HEK293T (cell line): ENCODE measurements at regions not wholly inside any gene's neighbourhood (a gene's known extent, or its start where the extent isn't known, plus 50 kb on each side); places are given as distances from the start of the nearest gene placed in this dataset.
"Not testable (repeated sequence)": the region's sequence is repeated elsewhere in the genome, so short reads cannot be mapped to it uniquely, and the experiment has no call there.

Experiments used
- CTCF ChIA-PET: fragments of 350-600 bp; formaldehyde crosslinking; extraction: SDS; loops from one replicate; lab custom pipeline; 2021; ENCODE audit warnings: antibody characterized with exemption, inconsistent platforms; lab: Yijun Ruan, JAX
- POLR2A ChIA-PET: fragments of 350-600 bp; formaldehyde crosslinking; extraction: SDS; loops from one replicate; lab custom pipeline; 2020; ENCODE audit warnings: antibody characterized with exemption, inconsistent platforms; lab: Yijun Ruan, JAX
- DNase-seq: peaks from one replicate; pipeline ENCODE4 v3.0.0; 2012; ENCODE audit warnings: mixed read lengths; ENCODE audit errors: extremely low spot score
- ARNT ChIP-seq: fragments of 450-650 bp; IDR thresholded peaks from 2 replicates; pipeline ENCODE4 v1.6.1; 2017; ENCODE audit warnings: mild to moderate bottlenecking
- BHLHE40 ChIP-seq: fragments of 450-650 bp; IDR thresholded peaks from 2 replicates; pipeline ENCODE4 v1.6.1; 2016; ENCODE audit warnings: mild to moderate bottlenecking, moderate library complexity, borderline replicate concordance
- CTBP1 ChIP-seq: fragments of 450-650 bp; IDR thresholded peaks from 2 replicates; pipeline ENCODE4 v1.6.1; 2016; ENCODE audit warnings: borderline replicate concordance
- ELF4 ChIP-seq: fragments of 450-650 bp; IDR thresholded peaks from 2 replicates; pipeline ENCODE4 v1.6.1; 2017; ENCODE audit warnings: antibody characterized with exemption
- FOXA1 ChIP-seq: fragments of 450-650 bp; IDR thresholded peaks from 2 replicates; pipeline ENCODE4 v1.6.1; 2016; ENCODE audit warnings: mild to moderate bottlenecking
- FOXK2 ChIP-seq: fragments of 450-650 bp; IDR thresholded peaks from 2 replicates; pipeline ENCODE4 v1.6.1; 2016; ENCODE audit warnings: mild to moderate bottlenecking
- FOXM1 ChIP-seq: fragments of 450-650 bp; IDR thresholded peaks from 2 replicates; pipeline ENCODE4 v1.6.1; 2017; ENCODE audit warnings: mild to moderate bottlenecking, borderline replicate concordance
- HDGF ChIP-seq: fragments of 450-650 bp; IDR thresholded peaks from 2 replicates; pipeline ENCODE4 v1.6.1; 2017; ENCODE audit warnings: antibody characterized with exemption, borderline replicate concordance
- L3MBTL2 ChIP-seq: fragments of 450-650 bp; conservative IDR thresholded peaks from 2 replicates; pipeline ENCODE4 v1.6.1; 2016; ENCODE audit warnings: mild to moderate bottlenecking
- LEF1 ChIP-seq: fragments of 450-650 bp; IDR thresholded peaks from 2 replicates; pipeline ENCODE4 v1.6.1; 2017; ENCODE audit warnings: mild to moderate bottlenecking, borderline replicate concordance
- NFRKB ChIP-seq: fragments of 450-650 bp; IDR thresholded peaks from 2 replicates; pipeline ENCODE4 v1.6.1; 2016; ENCODE audit warnings: mild to moderate bottlenecking, moderate library complexity
- PKNOX1 ChIP-seq: fragments of 450-650 bp; IDR thresholded peaks from 2 replicates; pipeline ENCODE4 v1.6.1; 2016
- SP1 ChIP-seq: fragments of 450-650 bp; IDR thresholded peaks from 2 replicates; pipeline ENCODE4 v1.6.1; 2017
- SUZ12 ChIP-seq: fragments of 450-650 bp; IDR thresholded peaks from 2 replicates; pipeline ENCODE4 v1.6.1; 2016; ENCODE audit warnings: mild to moderate bottlenecking
- TARDBP ChIP-seq: fragments of 450-650 bp; IDR thresholded peaks from 2 replicates; pipeline ENCODE4 v1.6.1; 2016
- ZNF384 ChIP-seq: fragments of 450-650 bp; IDR thresholded peaks from 2 replicates; pipeline ENCODE4 v1.6.1; 2016

GRCh38 chr3:86856711-86857110 is 134.2 kb downstream of the VGLL3 start:
- no peak for TF ChIP-seq FOXA1
- ChIA-PET POLR2A (no interaction called here), CTCF (no interaction called here)
- no peak for DNase-seq

- TF ChIP-seq SUZ12 (no peak), BHLHE40 (no peak), FOXA1 (no peak), ARNT (no peak), LEF1 (no peak), PKNOX1 (no peak), TARDBP (no peak), NFRKB (no peak), HDGF (no peak), SP1 (no peak)
- ChIA-PET CTCF (interaction anchor here (0.5 kb wide), 1 partner anchor 291 kb away, joined by 3 read pairs; no protein-coding TSS in a partner anchor), POLR2A (no interaction called here)
- no peak for DNase-seq
These were observed 141.0 kb downstream of the VGLL3 start for GRCh38 chr3:86849991-86850390.

DNA sequence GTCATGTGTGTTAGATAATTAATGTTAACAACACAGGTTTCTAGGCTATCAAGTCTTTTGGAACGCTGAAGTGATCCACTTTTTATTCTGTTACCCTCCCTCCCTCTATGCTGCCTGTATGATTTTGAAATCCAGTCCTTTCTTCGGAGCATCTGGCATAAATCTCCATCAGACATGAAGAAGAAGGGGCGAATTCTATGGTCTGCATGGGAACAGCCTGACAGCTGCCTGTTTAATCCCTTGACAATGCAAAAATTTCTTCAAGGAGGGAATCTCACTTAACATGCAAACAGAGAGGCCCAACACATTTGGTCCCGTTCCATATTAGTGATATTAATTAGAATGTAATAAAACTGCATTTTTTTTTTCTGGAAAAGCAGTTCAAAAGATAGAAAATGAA is 145.2 kb downstream of the VGLL3 start:
- POLR2A ChIA-PET, result no interaction called here

GRCh38 chr3:86838927-86839326 is 152.0 kb downstream of the VGLL3 start:
- POLR2A ChIA-PET, result no interaction called here
- CTCF ChIA-PET, result no interaction called here
- no peak for DNase-seq
- no peak for TF ChIP-seq SUZ12
- no peak for TF ChIP-seq FOXK2
- TF ChIP-seq BHLHE40, result no peak
- TF ChIP-seq ELF4, result no peak
- TF ChIP-seq TARDBP, result no peak
- TF ChIP-seq NFRKB, result no peak
- TF ChIP-seq ZNF384, result no peak
- no peak for TF ChIP-seq L3MBTL2
- TF ChIP-seq LEF1, result no peak
- no peak for TF ChIP-seq SP1
- no peak for TF ChIP-seq ARNT
- no peak for TF ChIP-seq FOXA1
- TF ChIP-seq CTBP1, result no peak
- TF ChIP-seq HDGF, result no peak
- no peak for TF ChIP-seq PKNOX1

More for the DNA sequence above, 145.2 kb downstream of the VGLL3 start:
- CTCF ChIA-PET, result no interaction called here
- DNase-seq, result no peak
- TF ChIP-seq BHLHE40 (no peak), FOXA1 (no peak), ELF4 (no peak), SUZ12 (no peak)

DNA sequence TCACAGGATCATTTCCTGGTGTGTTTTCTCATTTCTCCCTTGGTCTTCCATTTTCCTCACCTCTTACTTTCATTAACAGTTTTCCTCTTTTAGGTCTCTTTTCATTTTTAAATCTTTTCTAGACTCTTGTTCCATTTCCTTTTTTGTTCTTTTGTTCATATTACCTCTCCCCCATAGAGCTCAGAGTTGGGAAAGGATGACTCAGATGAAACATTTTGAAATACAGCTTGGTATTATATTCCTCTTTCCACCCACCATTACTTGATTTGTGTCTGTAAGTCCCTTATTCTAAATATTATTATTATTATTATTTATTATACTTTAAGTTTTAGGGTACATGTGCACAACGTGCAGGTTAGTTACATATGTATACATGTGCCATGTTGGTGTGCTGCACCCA is 153.1 kb downstream of the VGLL3 start:
- CTCF ChIA-PET, result no interaction called here
- DNase-seq, result no peak

GRCh38 chr3:86830566-86830965 is 160.4 kb downstream of the VGLL3 start:
- CTCF ChIA-PET, result no interaction called here
- no peak for TF ChIP-seq BHLHE40
- no peak for TF ChIP-seq NFRKB
- no peak for TF ChIP-seq ARNT
- TF ChIP-seq SP1, result no peak
- no peak for TF ChIP-seq FOXK2
- POLR2A ChIA-PET, result no interaction called here
- no peak for DNase-seq

More for the DNA sequence above, 153.1 kb downstream of the VGLL3 start:
- TF ChIP-seq ZNF384 (no peak), FOXA1 (no peak), FOXK2 (no peak), ELF4 (no peak), HDGF (no peak), BHLHE40 (no peak), ARNT (no peak), NFRKB (no peak)
- POLR2A ChIA-PET, result no interaction called here

- TF ChIP-seq TARDBP, result no peak
- no peak for TF ChIP-seq BHLHE40
- no peak for TF ChIP-seq FOXM1
- TF ChIP-seq HDGF, result no peak
- TF ChIP-seq NFRKB, result no peak
- TF ChIP-seq SP1, result no peak
- no peak for TF ChIP-seq L3MBTL2
- TF ChIP-seq SUZ12, result no peak
- TF ChIP-seq PKNOX1, result no peak
- no peak for TF ChIP-seq ARNT
- TF ChIP-seq FOXK2, result no peak
- no peak for TF ChIP-seq LEF1
- no peak for TF ChIP-seq CTBP1
- TF ChIP-seq ZNF384, result no peak
- no peak for TF ChIP-seq FOXA1
- TF ChIP-seq ELF4, result no peak
- POLR2A ChIA-PET, result no interaction called here
- DNase-seq, result no peak
- CTCF ChIA-PET, result no interaction called here
These were observed 162.2 kb downstream of the VGLL3 start for GRCh38 chr3:86828751-86829150.

DNA sequence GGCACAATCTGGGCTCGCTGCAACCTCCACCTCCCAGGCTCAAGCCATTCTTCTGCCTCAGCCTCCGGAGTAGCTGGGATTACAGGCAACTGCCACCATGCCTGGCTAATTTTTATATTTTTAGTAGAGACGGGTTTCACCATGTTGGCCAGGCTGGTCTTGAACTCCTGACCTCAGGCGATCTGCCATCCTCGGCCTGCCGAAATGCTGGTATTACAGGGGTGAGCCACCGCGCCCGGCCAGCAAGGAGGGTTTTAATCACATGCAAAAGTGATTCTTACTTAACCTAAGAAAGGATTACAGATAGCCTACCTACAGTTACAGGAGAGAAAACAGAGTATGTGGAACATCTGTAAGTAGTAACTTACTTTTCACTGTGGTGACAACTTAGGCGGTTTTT is 163.4 kb downstream of the VGLL3 start:
- CTCF ChIA-PET, DNase-seq, POLR2A ChIA-PET: not testable (repeated sequence)
